GM21423 (cell line): ENCODE measurements at regions not wholly inside any gene's neighbourhood (a gene's known extent, or its start where the extent isn't known, plus 50 kb on each side); places are given as distances from the start of the nearest gene placed in this dataset.
"Not testable (repeated sequence)": the region's sequence is repeated elsewhere in the genome, so short reads cannot be mapped to it uniquely, and the experiment has no call there.

Experiments
- ATAC-seq: cut with Tn5 transposase; IDR thresholded peaks from one replicate; pipeline ENCODE4 v1.9.1; 2021; ENCODE audit warnings: mild to moderate bottlenecking, moderate library complexity; ENCODE audit not compliant: unreplicated experiment

GRCh38 chr10:109218207-109218606 is 705.1 kb downstream of the XPNPEP1 start:
- ATAC-seq: no peak

- no peak for ATAC-seq
These were observed 707.8 kb downstream of the XPNPEP1 start for GRCh38 chr10:109215291-109216075.

GRCh38 chr10:109214891-109215290 is 708.4 kb downstream of the XPNPEP1 start:
- not testable (repeated sequence) for ATAC-seq

GRCh38 chr10:109207361-109207760 is 716.0 kb downstream of the XPNPEP1 start:
- ATAC-seq: no peak

- no peak for ATAC-seq
These were observed 717.3 kb downstream of the XPNPEP1 start for GRCh38 chr10:109205929-109206585.

GRCh38 chr10:109203646-109204353 is 719.5 kb downstream of the XPNPEP1 start:
- ATAC-seq: no peak

GRCh38 chr10:109202111-109202510 is 721.2 kb downstream of the XPNPEP1 start:
- no peak for ATAC-seq

GRCh38 chr10:109200646-109201045 is 722.7 kb downstream of the XPNPEP1 start:
- ATAC-seq: no peak

GRCh38 chr10:109191823-109192222 is 731.5 kb downstream of the XPNPEP1 start:
- ATAC-seq: no peak

GRCh38 chr10:109191341-109191740 is 732.0 kb downstream of the XPNPEP1 start:
- no peak for ATAC-seq

GRCh38 chr10:109187677-109188076 is 735.6 kb downstream of the XPNPEP1 start:
- no peak for ATAC-seq

GRCh38 chr10:109183366-109183765 is 739.9 kb downstream of the XPNPEP1 start:
- no peak for ATAC-seq

GRCh38 chr10:109178591-109178990 is 744.7 kb downstream of the XPNPEP1 start:
- ATAC-seq: no peak

- no peak for ATAC-seq
These were observed 748.8 kb downstream of the XPNPEP1 start for GRCh38 chr10:109174526-109174925.

GRCh38 chr10:109173937-109174336 is 749.4 kb downstream of the XPNPEP1 start:
- ATAC-seq: no peak

GRCh38 chr10:109173121-109173520 is 750.2 kb downstream of the XPNPEP1 start:
- no peak for ATAC-seq

GRCh38 chr10:109166935-109167334 is 756.4 kb downstream of the XPNPEP1 start:
- no peak for ATAC-seq

GRCh38 chr10:109159351-109159750 is 764.0 kb downstream of the XPNPEP1 start:
- no peak for ATAC-seq

- no peak for ATAC-seq
These were observed 766.9 kb downstream of the XPNPEP1 start for GRCh38 chr10:109156396-109156795.

- ATAC-seq: no peak
These were observed 773.5 kb downstream of the XPNPEP1 start for GRCh38 chr10:109149666-109150350.

- ATAC-seq: no peak
These were observed 795.9 kb downstream of the XPNPEP1 start for GRCh38 chr10:109127363-109127762.
